ENCODE measurements at regions not wholly inside any gene's neighbourhood (a gene's known extent, or its start where the extent isn't known, plus 50 kb on each side); places are given as distances from the start of the nearest gene placed in this dataset.

- WGBS, 2 experiments (ENCODE audit: extremely low coverage in 1 of 2, insufficient coverage in 1 of 2, insufficient read length in 1 of 2, insufficient replicate concordance in 2 of 2, low coverage in 1 of 2, low lambda C conversion rate in 2 of 2, missing lambda C conversion rate in 1 of 2) = 60% methylated on average over 1 of the region's 2 CpGs; no CpG with 5 or more reads in 1 of the 2 experiments
- Histone ChIP-seq H4K91ac (replicated peaks; ENCODE audit: insufficient read length, low read length) (no peak overlapping the region), H2BK5ac (ENCODE audit: low read depth, low read length) (no peak overlapping the region), H2BK120ac (replicated peaks; ENCODE audit: low read depth, low read length) (no peak overlapping the region), H3K4me2 (ENCODE audit: insufficient read depth in 1 of 2, low read depth in 2 of 2, low read length in 2 of 2) (no peak overlapping the region), H3K79me2 (ENCODE audit: control insufficient read depth in 1 of 2, insufficient read depth in 2 of 2, low read length in 2 of 2) (no peaks in the 10 kb centered on the region), H3K9ac (replicated peaks in 1 of 4; ENCODE audit: extremely low read depth in 1 of 4, low read depth in 3 of 4, low read length in 3 of 4) (no peak overlapping the region), H3K18ac (ENCODE audit: extremely low read depth, low read length) (no peak overlapping the region), H2BK20ac (ENCODE audit: low read length) (no peak overlapping the region), H3K23me2 (ENCODE audit: low read depth, low read length) (no peaks in the 10 kb centered on the region), H4K8ac (ENCODE audit: extremely low read depth, insufficient read depth, low read length) (no peak overlapping the region), H3K4me1 (replicated peaks in 1 of 4; ENCODE audit: control insufficient read depth in 3 of 4, insufficient read depth in 4 of 4, low read length in 3 of 4) (no peaks in the 10 kb centered on the region; a peak in 1 of 7 replicates), H3K56ac (replicated peaks; ENCODE audit: insufficient read length, low read depth, low read length) (no peak overlapping the region), H3K14ac (ENCODE audit: insufficient read length) (no peak overlapping the region), H3K36me3 (ENCODE audit: control insufficient read depth in 2 of 4, insufficient read depth in 4 of 4, low read length in 3 of 4) (no peaks in the 10 kb centered on the region), H3K27ac (ENCODE audit: low read depth, low read length) (no peak overlapping the region), H3K4me3 (ENCODE audit: extremely low read depth in 1 of 4, insufficient read depth in 2 of 4, low read depth in 3 of 4, low read length in 4 of 4) (no peak overlapping the region), H2BK15ac (ENCODE audit: low read length) (no peak overlapping the region), H3K4ac (replicated peaks; ENCODE audit: insufficient read length, low read depth, low read length) (no peak overlapping the region), H3K27me3 (replicated peaks in 1 of 4; ENCODE audit: control insufficient read depth in 3 of 4, extremely low read depth in 1 of 4, insufficient read depth in 3 of 4, low read length in 3 of 4) (no peaks in the 10 kb centered on the region), H2BK12ac (ENCODE audit: low read depth, low read length) (no peak overlapping the region), H3K23ac (ENCODE audit: insufficient read length) (no peak overlapping the region), H3K79me1 (ENCODE audit: low read depth, low read length) (no peaks in the 10 kb centered on the region), H2AK5ac (ENCODE audit: low read depth, low read length) (no peak overlapping the region), H4K5ac (ENCODE audit: insufficient read length, low read depth, low read length) (no peak overlapping the region), H3K9me3 (ENCODE audit: insufficient read depth in 2 of 2, low read depth in 1 of 2, low read length in 1 of 2) (no peaks in the 10 kb centered on the region), H2AFZ (ENCODE audit: low read length) (no peak overlapping the region), H4K20me1 (replicated peaks in 1 of 2; ENCODE audit: control insufficient read depth in 1 of 2, insufficient read depth in 2 of 2, low read length in 2 of 2) (no peaks in the 10 kb centered on the region)
- FAIRE-seq (no peak), DNase-seq (ENCODE audit: low read depth in 1 of 2, low spot score in 2 of 2) (no peak)
- no peak for TF ChIP-seq SRF (IDR thresholded peaks at IDR 0.05; ENCODE audit: low read depth, low read length)
- TF ChIP-seq POU5F1 (IDR thresholded peaks at IDR 0.05; ENCODE audit: low read depth, low read length) = no peak
- TF ChIP-seq CTBP2 (IDR thresholded peaks at IDR 0.05; ENCODE audit: borderline replicate concordance, insufficient read depth, insufficient read length, low read length) = no peak
- no peak for TF ChIP-seq SP2 (IDR thresholded peaks at IDR 0.05; ENCODE audit: low read length)
- no peak for TF ChIP-seq YY1 (IDR thresholded peaks at IDR 0.05; ENCODE audit: low read depth, low read length)
- TF ChIP-seq, protein P1, sequence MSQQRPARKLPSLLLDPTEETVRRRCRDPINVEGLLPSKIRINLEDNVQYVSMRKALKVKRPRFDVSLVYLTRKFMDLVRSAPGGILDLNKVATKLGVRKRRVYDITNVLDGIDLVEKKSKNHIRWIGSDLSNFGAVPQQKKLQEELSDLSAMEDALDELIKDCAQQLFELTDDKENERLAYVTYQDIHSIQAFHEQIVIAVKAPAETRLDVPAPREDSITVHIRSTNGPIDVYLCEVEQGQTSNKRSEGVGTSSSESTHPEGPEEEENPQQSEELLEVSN (IDR thresholded peaks at IDR 0.05) = no peak
- TF ChIP-seq CBX5 (IDR thresholded peaks at IDR 0.05; ENCODE audit: low read depth, low read length) = no peak
- TF ChIP-seq CEBPB (IDR thresholded peaks at IDR 0.05; ENCODE audit: low read depth, low read length) = no peak
- ChIA-PET CTCF (ENCODE audit: partially characterized antibody) (interaction anchor here (0.7 to 1.3 kb wide), 2 partner anchors 240 to 373 kb away, joined by 3 to 4 read pairs; no protein-coding TSS in a partner anchor), POLR2A (ENCODE audit: partially characterized antibody) (no interaction called here)
Measured at GRCh38 chr6:153574231-153574630, 443.1 kb upstream of the RGS17 start.
